GM12891 (cell line): ENCODE measurements at regions not wholly inside any gene's neighbourhood (a gene's known extent, or its start where the extent isn't known, plus 50 kb on each side); places are given as distances from the start of the nearest gene placed in this dataset.
"Not testable (repeated sequence)": the region's sequence is repeated elsewhere in the genome, so short reads cannot be mapped to it uniquely, and the experiment has no call there.

Source experiments
- POLR2A ChIP-seq: IDR thresholded peaks from 2 replicates; pipeline ENCODE4 v1.6.1; 2011; ENCODE audit warnings: low read depth, low read length, control low read depth
- POLR2AphosphoS5 ChIP-seq: IDR thresholded peaks from 2 replicates; pipeline ENCODE4 v1.6.1; 2011; ENCODE audit warnings: low read depth, low read length, control low read depth

DNA sequence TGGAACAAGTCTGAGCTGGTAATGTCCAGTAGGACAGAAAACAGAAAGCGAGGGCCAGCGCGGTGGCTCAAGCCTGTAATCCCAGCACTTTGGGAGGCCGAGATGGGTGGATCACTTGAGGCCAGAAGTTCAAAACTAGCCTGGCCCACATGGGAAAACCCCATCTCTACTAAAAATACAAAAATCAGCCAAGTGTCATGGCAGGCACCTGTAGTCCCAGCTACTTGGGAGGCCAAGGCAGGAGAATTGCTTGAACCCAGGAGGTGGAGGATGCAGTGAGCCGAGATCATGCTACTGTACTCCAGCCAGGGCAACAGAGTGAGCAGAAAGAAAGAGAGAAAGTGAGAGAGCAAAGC is 52.3 kb upstream of the PMAIP1 start:
- not testable (repeated sequence) for TF ChIP-seq POLR2AphosphoS5, POLR2A
